HCT116 (cell line): ENCODE measurements at regions not wholly inside any gene's neighbourhood (a gene's known extent, or its start where the extent isn't known, plus 50 kb on each side); places are given as distances from the start of the nearest gene placed in this dataset.

Source experiments
- ATAC-seq: fragments of 200-7000 bp; cut with Tn5 transposase; 2 replicates; pipeline ENCODE4 v1.9.1; 2020; ENCODE audit warnings: mild to moderate bottlenecking, moderate library complexity
- BruUV-seq: library from RNA; stranded (reverse); fragments of 400-500 nt; replicated peaks from 2 replicates; lab custom pipeline; 2021; lab: Mats Ljungman, UMichigan
- CTCF ChIA-PET: fragments of 300-600 bp; sonication (Branson Sonifier 250); formaldehyde crosslinking; loops from one replicate; lab custom pipeline; 2021; ENCODE audit warnings: antibody characterized with exemption; lab: Charles Lee
- POLR2A ChIA-PET: fragments of 300-600, 350-600 bp; sonication (Branson Sonifier 250); formaldehyde crosslinking; loops from one replicate; lab custom pipeline; 2021; ENCODE audit warnings: antibody characterized with exemption; lab: Charles Lee
- RAD21 ChIA-PET, 2 experiments: fragments of 300-600 bp; sonication (Branson Sonifier 250); formaldehyde crosslinking; loops; one replicate each; lab custom pipeline; 2023; ENCODE audit warnings: low total read pairs in 2 of 2; ENCODE audit not compliant: uncharacterized antibody in 2 of 2, unreplicated experiment in 2 of 2, low non-redundant PET in 1 of 2; lab: Charles Lee
- DNase-seq: peaks from one replicate; pipeline ENCODE4 v3.0.0-alpha.2; 2010; ENCODE audit warnings: low read depth, low spot score
- H2AFZ ChIP-seq: fragments of 200-600 bp; shearing (Covaris generic), sonication (generic); 2 replicates; pipeline ENCODE4 v1.6.1; 2017; ENCODE audit warnings: low read depth, mixed run types, mixed read lengths, antibody characterized with exemption, low read length; ENCODE audit not compliant: poor library complexity, severe bottlenecking
- H3K27ac ChIP-seq: 2 replicates; pipeline ENCODE4 v1.5.1; 2012; ENCODE audit warnings: low read depth, low read length
- H3K27me3 ChIP-seq: fragments of 200-600 bp; sonication (generic); 2 replicates; pipeline ENCODE4 v1.6.1; 2016; ENCODE audit warnings: mixed run types, low read length, mixed read lengths; ENCODE audit not compliant: insufficient read depth
- H3K36me3 ChIP-seq, 2 experiments: fragments of 200-500 bp in 1 of 2; fragments of 200-600 bp in 1 of 2; sonication (Bioruptor generic) in 1 of 2; sonication (generic) in 1 of 2; 2 replicates each; pipeline versions ENCODE4 v1.5.1 to v1.6.1; 2014 to 2016; ENCODE audit warnings: low read length in 2 of 2, inconsistent platforms in 1 of 2, mixed read lengths in 1 of 2, mixed run types in 1 of 2; ENCODE audit not compliant: insufficient read depth in 2 of 2, control insufficient read depth in 1 of 2
- H3K4me1 ChIP-seq, 2 experiments: fragments of 200-600 bp in 1 of 2; sonication (generic) in 1 of 2; 2 replicates each; pipeline versions ENCODE4 v1.5.1 to v1.6.1; 2012 to 2017; ENCODE audit warnings: low read length in 2 of 2, inconsistent platforms in 1 of 2, mild to moderate bottlenecking in 1 of 2, mixed read lengths in 1 of 2, mixed run types in 1 of 2, moderate library complexity in 1 of 2; ENCODE audit not compliant: insufficient read depth in 2 of 2, control insufficient read depth in 1 of 2
- H3K4me2 ChIP-seq: fragments of 200-600 bp; sonication (generic); 2 replicates; pipeline ENCODE4 v1.6.1; 2017; ENCODE audit warnings: mixed run types, low read length, mixed read lengths
- H3K4me3 ChIP-seq, 2 experiments: fragments of 200-600 bp in 1 of 2; sonication (generic) in 1 of 2; replicated peaks in 1 of 2; 2 replicates each; pipeline ENCODE4 v1.5.1; 2011 to 2016; ENCODE audit warnings: low read length in 2 of 2, control low read depth in 1 of 2, low read depth in 1 of 2, mild to moderate bottlenecking in 1 of 2, mixed read lengths in 1 of 2, mixed run types in 1 of 2
- H3K79me2 ChIP-seq: fragments of 200-600 bp; sonication (generic); 2 replicates; pipeline ENCODE4 v1.6.1; 2017; ENCODE audit warnings: mild to moderate bottlenecking, mixed run types, low read length, moderate library complexity, mixed read lengths; ENCODE audit not compliant: insufficient read depth
- H3K9ac ChIP-seq: fragments of 200-600 bp; sonication (generic); 2 replicates; pipeline ENCODE4 v1.6.1; 2016; ENCODE audit warnings: low read length, mixed read lengths
- H3K9me2 ChIP-seq: fragments of 200-600 bp; sonication (generic), shearing (Covaris generic); 2 replicates; pipeline ENCODE4 v1.6.1; 2017; ENCODE audit warnings: mixed run types, mild to moderate bottlenecking, moderate library complexity; ENCODE audit not compliant: insufficient read depth
- H3K9me3 ChIP-seq, 2 experiments: fragments of 200-500 bp in 1 of 2; fragments of 200-600 bp in 1 of 2; sonication (Bioruptor generic) in 1 of 2; sonication (generic) in 1 of 2; 2 replicates each; pipeline ENCODE4 v1.6.1; 2014 to 2017; ENCODE audit warnings: low read length in 2 of 2, mixed read lengths in 2 of 2, inconsistent platforms in 1 of 2, low read depth in 1 of 2, mild to moderate bottlenecking in 1 of 2, mixed run types in 1 of 2, moderate library complexity in 1 of 2; ENCODE audit not compliant: control insufficient read depth in 1 of 2, insufficient read depth in 1 of 2
- H4K20me1 ChIP-seq: fragments of 200-600 bp; sonication (generic), shearing (Covaris generic); 2 replicates; pipeline ENCODE4 v1.6.1; 2017; ENCODE audit warnings: mixed run types, mild to moderate bottlenecking, moderate library complexity; ENCODE audit not compliant: insufficient read depth
- CEBPB ChIP-seq: IDR thresholded peaks from 2 replicates; pipeline ENCODE4 v1.6.1; 2012; ENCODE audit warnings: low read depth
- ELF1 ChIP-seq: IDR thresholded peaks from 2 replicates; pipeline ENCODE4 v1.6.1; 2012; ENCODE audit warnings: low read depth, borderline replicate concordance
- EZH2 ChIP-seq: fragments of 200-600 bp; sonication (generic); IDR thresholded peaks from 2 replicates; pipeline ENCODE4 v1.6.1; 2017; ENCODE audit warnings: antibody characterized with exemption, mixed run types
- FOSL1 ChIP-seq: IDR thresholded peaks from 2 replicates; pipeline ENCODE4 v1.6.1; 2012; ENCODE audit warnings: low read depth
- JUND ChIP-seq: IDR thresholded peaks from 2 replicates; pipeline ENCODE4 v1.6.1; 2012
- RAD21 ChIP-seq: IDR thresholded peaks from 2 replicates; pipeline ENCODE4 v1.6.1; 2012; ENCODE audit warnings: low read depth, mild to moderate bottlenecking
- SIN3A ChIP-seq: IDR thresholded peaks from 2 replicates; pipeline ENCODE4 v1.6.1; 2012; ENCODE audit warnings: low read depth
- SP1 ChIP-seq: IDR thresholded peaks from 2 replicates; pipeline ENCODE4 v1.6.1; 2012; ENCODE audit warnings: low read depth
- SRF ChIP-seq: IDR thresholded peaks from 2 replicates; pipeline ENCODE4 v1.6.1; 2012; ENCODE audit warnings: low read depth
- TCF7L2 ChIP-seq: IDR thresholded peaks from 2 replicates; pipeline ENCODE4 v1.7.0; 2011; ENCODE audit warnings: borderline replicate concordance, inconsistent platforms; ENCODE audit not compliant: insufficient read depth, insufficient read length; ENCODE audit errors: extremely low read depth
- YY1 ChIP-seq: IDR thresholded peaks from 2 replicates; pipeline ENCODE4 v1.6.1; 2011; ENCODE audit warnings: low read length, low read depth, moderate library complexity, mild to moderate bottlenecking; ENCODE audit not compliant: insufficient replicate concordance; ENCODE audit errors: extremely low read depth
- ZFX ChIP-seq: fragments of 450-650 bp; IDR thresholded peaks from 2 replicates; pipeline ENCODE4 v1.6.1; 2017
- ZNF274 ChIP-seq: fragments of 200-500 bp; sonication (Bioruptor generic); IDR thresholded peaks from 2 replicates; pipeline ENCODE4 v1.6.1; 2014; ENCODE audit warnings: mild to moderate bottlenecking, low read depth, low read length, inconsistent platforms
- intact Hi-C: fragments of 100-400 bp; cut with micrococcal nuclease; formaldehyde crosslinking; loops from 2 replicates; pipeline ENCODE4 v1.10.0; 2022
- TF ChIP-seq, protein P1 (sequence below): IDR thresholded peaks from 2 replicates; pipeline ENCODE4 v1.6.1; 2012
- TF ChIP-seq, protein P2 (sequence below), 3 experiments: fragments of 200-600 bp in 1 of 3; sonication (generic) in 1 of 3; IDR thresholded peaks in 2 of 3; conservative IDR thresholded peaks in 1 of 3; 2 replicates each; pipeline ENCODE4 v1.5.1; 2012 to 2017; ENCODE audit warnings: low read depth in 2 of 3, low read length in 2 of 3, antibody characterized with exemption in 1 of 3, borderline replicate concordance in 1 of 3, control low read depth in 1 of 3, mild to moderate bottlenecking in 1 of 3, mixed read lengths in 1 of 3, mixed run types in 1 of 3, moderate library complexity in 1 of 3; ENCODE audit not compliant: insufficient read depth in 1 of 3

DNA sequence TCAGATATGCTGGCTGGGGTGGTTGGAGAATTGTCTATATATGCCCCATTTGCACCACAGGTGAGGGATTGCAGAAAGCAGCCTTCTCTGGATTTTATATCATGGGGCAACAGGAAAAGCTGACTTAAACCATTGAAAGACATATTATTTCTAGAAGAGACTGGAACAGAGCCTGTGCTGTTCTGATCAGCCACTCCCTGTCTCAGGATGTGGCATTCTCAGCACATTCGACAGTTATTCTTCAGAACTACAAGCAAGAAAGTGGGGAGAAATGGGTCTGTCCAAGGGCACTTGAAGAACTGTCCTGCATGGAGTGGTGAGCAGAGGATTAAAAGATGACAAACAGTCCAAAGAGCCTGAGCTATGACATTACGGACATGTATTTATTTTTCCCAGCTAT, 67.8 kb upstream of the EPHA5 start:
- H3K36me3 ChIP-seq, result no peaks in the 10 kb centered on the region
- no peak overlapping the region for H3K4me2 ChIP-seq
- BruUV-seq, result no TSS peak
- no peak for TF ChIP-seq JUND
- TF ChIP-seq EZH2, result no peak
- no peak for TF ChIP-seq YY1
- no peak for TF ChIP-seq RAD21
- no peak for TF ChIP-seq CEBPB
- TF ChIP-seq, protein P1, sequence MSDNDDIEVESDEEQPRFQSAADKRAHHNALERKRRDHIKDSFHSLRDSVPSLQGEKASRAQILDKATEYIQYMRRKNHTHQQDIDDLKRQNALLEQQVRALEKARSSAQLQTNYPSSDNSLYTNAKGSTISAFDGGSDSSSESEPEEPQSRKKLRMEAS, result no peak
- TF ChIP-seq ZNF274, result no peak
- no peak for TF ChIP-seq TCF7L2
- TF ChIP-seq SIN3A, result no peak
- TF ChIP-seq ZFX, result no peak
- TF ChIP-seq, protein P2, sequence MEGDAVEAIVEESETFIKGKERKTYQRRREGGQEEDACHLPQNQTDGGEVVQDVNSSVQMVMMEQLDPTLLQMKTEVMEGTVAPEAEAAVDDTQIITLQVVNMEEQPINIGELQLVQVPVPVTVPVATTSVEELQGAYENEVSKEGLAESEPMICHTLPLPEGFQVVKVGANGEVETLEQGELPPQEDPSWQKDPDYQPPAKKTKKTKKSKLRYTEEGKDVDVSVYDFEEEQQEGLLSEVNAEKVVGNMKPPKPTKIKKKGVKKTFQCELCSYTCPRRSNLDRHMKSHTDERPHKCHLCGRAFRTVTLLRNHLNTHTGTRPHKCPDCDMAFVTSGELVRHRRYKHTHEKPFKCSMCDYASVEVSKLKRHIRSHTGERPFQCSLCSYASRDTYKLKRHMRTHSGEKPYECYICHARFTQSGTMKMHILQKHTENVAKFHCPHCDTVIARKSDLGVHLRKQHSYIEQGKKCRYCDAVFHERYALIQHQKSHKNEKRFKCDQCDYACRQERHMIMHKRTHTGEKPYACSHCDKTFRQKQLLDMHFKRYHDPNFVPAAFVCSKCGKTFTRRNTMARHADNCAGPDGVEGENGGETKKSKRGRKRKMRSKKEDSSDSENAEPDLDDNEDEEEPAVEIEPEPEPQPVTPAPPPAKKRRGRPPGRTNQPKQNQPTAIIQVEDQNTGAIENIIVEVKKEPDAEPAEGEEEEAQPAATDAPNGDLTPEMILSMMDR (IDR thresholded peaks at IDR 0.05 in 2 of 3, conservative IDR thresholded peaks at IDR 0.05 in 1 of 3; ENCODE audit: borderline replicate concordance in 1 of 3, insufficient read depth in 1 of 3, low read depth in 2 of 3, low read length in 2 of 3), result no peak
- no peak for TF ChIP-seq SRF
- no peak for TF ChIP-seq SP1
- no peak for TF ChIP-seq ELF1
- no peak for TF ChIP-seq FOSL1
- TF ChIP-seq, all 23 proteins: peak for 0
- Histone ChIP-seq H4K20me1 (no peaks in the 10 kb centered on the region), H2AFZ (no peak overlapping the region), H3K27me3 (no peaks in the 10 kb centered on the region), H3K9me2 (no peaks in the 10 kb centered on the region), H3K4me1 (no peaks in the 10 kb centered on the region), H3K9ac (no peak overlapping the region), H3K9me3 (peaks cover 7 to 25% of the 10 kb centered on the region in 2 experiments; a peak in 2 of 4 replicates), H3K27ac (no peak overlapping the region), H3K79me2 (no peaks in the 10 kb centered on the region), H3K4me3 (no peak overlapping the region)
- ATAC-seq (no peak), DNase-seq (no peak)
- intact Hi-C loops, result no loop called here
- CTCF ChIA-PET, result no interaction called here
- POLR2A ChIA-PET, result no interaction called here
- RAD21 ChIA-PET, result no interaction called here
